GM21737 (cell line): ENCODE measurements at regions not wholly inside any gene's neighbourhood (a gene's known extent, or its start where the extent isn't known, plus 50 kb on each side); places are given as distances from the start of the nearest gene placed in this dataset.

ENCODE experiments used
- ATAC-seq: cut with Tn5 transposase; IDR thresholded peaks from one replicate; pipeline ENCODE4 v1.9.1; 2021; ENCODE audit warnings: mild to moderate bottlenecking, moderate library complexity; ENCODE audit not compliant: unreplicated experiment

- peak; percentile 68 for ATAC-seq
Measured at GRCh38 chr3:124467980-124468902, 262.0 kb upstream of the UMPS start.

- no peak for ATAC-seq
Measured at GRCh38 chr3:124469555-124469954, 260.7 kb upstream of the UMPS start.

GRCh38 chr3:124478830-124479229 is 251.4 kb upstream of the UMPS start:
- no peak for ATAC-seq

- no peak for ATAC-seq
Measured at GRCh38 chr3:124483915-124484470, 246.3 kb upstream of the UMPS start.

DNA sequence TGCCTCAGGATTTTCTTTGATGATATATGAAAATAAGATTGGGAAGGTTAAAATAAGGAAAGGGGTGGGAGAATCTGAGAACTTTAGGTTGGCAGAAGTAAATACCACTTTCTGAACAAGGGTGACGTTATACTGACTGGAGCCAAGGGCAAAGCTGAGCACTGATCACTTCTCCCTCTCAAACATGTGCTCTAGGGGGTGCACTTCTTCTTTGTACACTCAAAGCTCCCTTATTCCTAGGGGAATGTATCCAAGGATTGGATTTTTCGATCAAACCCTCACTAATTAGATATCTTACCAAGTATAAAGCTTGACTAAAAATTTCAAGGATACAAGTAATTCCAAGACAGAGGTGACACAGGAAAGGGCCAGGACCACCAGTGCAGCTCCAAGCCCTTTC is 243.9 kb upstream of the UMPS start:
- no peak for ATAC-seq

- no peak for ATAC-seq
Measured at GRCh38 chr3:124489506-124489905, 240.7 kb upstream of the UMPS start.

GRCh38 chr3:124491098-124491497 is 239.2 kb upstream of the UMPS start:
- ATAC-seq, result no peak

DNA sequence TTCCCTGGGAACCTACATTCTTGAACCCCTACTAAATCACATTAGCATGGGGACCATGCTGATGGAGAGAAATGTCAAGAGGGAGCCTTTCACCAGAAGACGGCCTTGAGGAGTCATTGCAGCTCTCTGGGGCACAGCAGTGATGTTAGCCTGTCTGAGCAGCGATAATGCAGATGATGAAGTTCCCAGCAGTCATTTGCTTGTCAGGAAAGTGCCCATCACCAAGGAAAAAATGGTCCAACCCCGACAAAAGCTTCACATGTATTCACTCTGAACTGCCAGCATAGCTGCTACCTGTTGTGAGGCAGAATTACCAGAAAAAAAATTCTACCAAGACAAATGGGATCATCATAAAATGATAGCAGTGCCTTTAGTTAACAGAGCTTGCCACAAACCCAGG is 238.4 kb upstream of the UMPS start:
- ATAC-seq, result no peak

- ATAC-seq, result no peak
Measured at GRCh38 chr3:124492824-124493223, 237.4 kb upstream of the UMPS start.

- ATAC-seq, result no peak
Measured at GRCh38 chr3:124496061-124496460, 234.2 kb upstream of the UMPS start.

- no peak for ATAC-seq
Measured at GRCh38 chr3:124497487-124497886, 232.8 kb upstream of the UMPS start.

DNA sequence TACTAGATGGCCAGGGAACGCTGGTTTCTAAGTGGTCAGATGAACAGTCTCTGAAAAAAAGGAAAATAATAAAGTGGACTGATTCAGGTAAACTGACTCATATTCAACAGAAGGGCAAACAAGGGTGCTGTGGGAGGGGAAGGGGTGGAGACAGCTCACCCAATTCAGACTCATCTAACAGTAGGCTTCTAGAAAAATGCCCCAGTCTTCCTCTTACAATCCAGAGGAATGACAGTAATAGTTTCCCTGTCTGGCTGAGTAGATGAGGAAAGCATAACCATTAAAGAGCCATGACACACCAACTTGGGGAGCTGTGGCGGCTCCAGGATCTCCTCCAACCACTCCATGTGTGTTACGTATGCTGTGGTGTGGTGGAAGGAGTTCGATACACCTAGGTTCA is 231.4 kb upstream of the UMPS start:
- no peak for ATAC-seq

DNA sequence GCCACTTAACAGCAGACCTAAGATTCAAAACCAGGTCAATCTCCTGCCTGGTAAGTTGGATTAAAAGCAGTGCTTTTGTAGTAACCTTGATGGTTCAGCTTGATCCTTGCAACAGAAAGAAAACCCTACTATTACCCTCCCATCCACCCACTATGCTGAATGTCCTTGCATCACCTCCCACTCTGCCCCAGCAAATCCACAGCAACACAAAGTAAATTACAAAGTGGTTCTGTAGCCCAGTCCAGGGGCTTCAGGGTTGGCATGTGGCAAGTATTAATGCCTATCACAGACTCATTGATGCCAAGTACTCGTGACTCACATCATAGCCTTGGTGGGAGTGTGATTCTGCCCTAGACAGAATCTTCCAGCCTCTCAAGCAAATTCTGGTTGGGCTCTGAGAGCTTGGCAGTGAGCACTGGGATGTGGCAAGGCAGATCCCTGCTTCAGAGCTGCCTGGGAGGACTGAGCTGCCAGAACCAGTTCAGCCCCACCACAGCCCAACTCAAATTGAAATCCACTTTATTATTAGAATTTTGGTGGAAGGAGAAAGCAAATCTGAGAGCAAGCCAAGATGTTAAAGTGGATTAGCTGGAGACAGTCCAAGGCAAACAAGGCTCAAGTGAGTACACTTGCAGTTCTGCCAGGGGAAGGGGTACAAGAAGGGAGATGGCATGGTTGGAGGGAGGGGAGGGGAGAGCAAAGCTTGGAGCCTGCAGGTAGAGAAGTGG is 225.8 kb upstream of the UMPS start:
- no peak for ATAC-seq

GRCh38 chr3:124509884-124510283 is 220.4 kb upstream of the UMPS start:
- no peak for ATAC-seq

DNA sequence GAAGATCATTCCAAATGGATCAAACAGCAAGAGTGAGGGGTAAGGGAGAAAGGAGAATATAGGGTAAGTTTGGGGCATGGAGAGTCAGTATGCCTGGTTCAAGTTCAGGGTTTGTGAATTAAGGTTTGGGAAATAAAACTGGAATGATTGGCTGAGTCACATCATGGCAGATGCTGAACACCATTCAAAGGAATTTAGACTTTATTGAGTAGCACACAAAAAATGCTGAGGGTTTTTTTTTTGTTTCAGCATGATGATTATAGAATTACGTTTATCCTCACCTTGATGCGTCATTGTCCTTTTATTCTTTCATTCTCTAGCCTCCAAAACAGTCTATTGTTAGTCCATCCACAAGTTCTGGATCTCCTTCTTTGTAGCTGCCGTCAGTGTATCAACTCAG is 220.0 kb upstream of the UMPS start:
- no peak for ATAC-seq

- no peak for ATAC-seq
Measured at GRCh38 chr3:124512881-124513609, 217.2 kb upstream of the UMPS start.

DNA sequence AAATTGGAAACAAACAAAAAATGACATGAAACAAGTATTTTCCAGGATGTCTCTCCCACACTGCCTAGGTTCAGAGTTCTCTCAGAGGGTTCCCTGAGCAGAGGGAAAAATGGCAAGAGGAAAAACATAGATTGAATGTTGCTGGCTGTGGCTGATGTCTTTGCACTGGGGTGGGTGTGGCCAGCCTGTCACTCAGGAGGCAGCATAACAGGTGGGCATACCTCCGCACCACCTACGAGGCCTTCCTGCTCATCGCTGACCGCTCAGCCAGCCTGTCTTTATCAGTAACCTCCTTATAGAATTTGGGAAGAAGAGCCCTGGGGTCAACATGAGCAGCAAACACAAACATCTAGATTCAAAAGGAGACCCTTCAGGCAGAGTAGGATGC is 216.6 kb upstream of the UMPS start:
- ATAC-seq, result no peak

- no peak for ATAC-seq
Measured at GRCh38 chr3:124514683-124515082, 215.6 kb upstream of the UMPS start.

- ATAC-seq, result no peak
Measured at GRCh38 chr3:124516333-124516732, 213.9 kb upstream of the UMPS start.

GRCh38 chr3:124517306-124517705 is 212.9 kb upstream of the UMPS start:
- ATAC-seq, result no peak

GRCh38 chr3:124518350-124518749 is 211.9 kb upstream of the UMPS start:
- no peak for ATAC-seq
